Coronary artery (tissue), 2 donors: ENCODE measurements at regions not wholly inside any gene's neighbourhood (a gene's known extent, or its start where the extent isn't known, plus 50 kb on each side); places are given as distances from the start of the nearest gene placed in this dataset.
A peak's percentile ranks its signal among the peaks of the same experiment; 100 is the strongest.

Experiments used
- DNase-seq: peaks from one replicate; pipeline ENCODE4 v3.0.0-alpha.2; 2017; ENCODE audit warnings: low spot score
- H3K27ac ChIP-seq, 2 donors: fragments of 200-600 bp; sonication (generic); one replicate each; pipeline ENCODE4 v1.5.1; 2016 to 2019
- H3K4me3 ChIP-seq: fragments of 200-600 bp; sonication (generic); 2 replicates; pipeline ENCODE4 v1.5.1; 2016; ENCODE audit warnings: mild to moderate bottlenecking, moderate library complexity
- CTCF ChIP-seq: fragments of 200-600 bp; sonication (generic); IDR thresholded peaks from one replicate; pipeline ENCODE4 v1.5.1; 2019; ENCODE audit warnings: antibody characterized with exemption

GRCh38 chr6:160921095-160921494 is 70.5 kb upstream of the MAP3K4 start:
- Histone ChIP-seq H3K27ac (no peak overlapping the region), H3K4me3 (no peak overlapping the region)
- no peak for TF ChIP-seq CTCF
- DNase-seq: no peak

- Histone ChIP-seq H3K27ac (no peak overlapping the region), H3K4me3 (no peak overlapping the region)
- no peak for TF ChIP-seq CTCF
- DNase-seq: no peak
Measured at GRCh38 chr6:160926281-160927276, 65.0 kb upstream of the MAP3K4 start.

GRCh38 chr6:160927416-160927815 is 64.2 kb upstream of the MAP3K4 start:
- DNase-seq: no peak
- Histone ChIP-seq H3K4me3 (no peak overlapping the region), H3K27ac (no peak overlapping the region)
- no peak for TF ChIP-seq CTCF

- TF ChIP-seq CTCF: no peak
- DNase-seq: no peak
- no peak overlapping the region for H3K4me3 ChIP-seq
- H3K27ac ChIP-seq: no peak overlapping the region
Measured at GRCh38 chr6:160929361-160929760, 62.2 kb upstream of the MAP3K4 start.

- Histone ChIP-seq H3K27ac (no peak overlapping the region), H3K4me3 (no peak overlapping the region)
- no peak for DNase-seq
- TF ChIP-seq CTCF: no peak
Measured at GRCh38 chr6:160929831-160930230, 61.7 kb upstream of the MAP3K4 start.

GRCh38 chr6:160930547-160931377 is 60.8 kb upstream of the MAP3K4 start:
- H3K4me3 ChIP-seq: peak overlapping the region; percentile 80
- H3K27ac ChIP-seq: peak overlapping the region; percentile 25 to 70
- TF ChIP-seq CTCF: peak; percentile 82
- DNase-seq: peak; percentile 93
